GF-D8 (cell line): ENCODE measurements at regions not wholly inside any gene's neighbourhood (a gene's known extent, or its start where the extent isn't known, plus 50 kb on each side); places are given as distances from the start of the nearest gene placed in this dataset.

Experiments
- DNase-seq: peaks from one replicate; lab custom pipeline; 2025; lab: John Stamatoyannopoulos, UW

DNA sequence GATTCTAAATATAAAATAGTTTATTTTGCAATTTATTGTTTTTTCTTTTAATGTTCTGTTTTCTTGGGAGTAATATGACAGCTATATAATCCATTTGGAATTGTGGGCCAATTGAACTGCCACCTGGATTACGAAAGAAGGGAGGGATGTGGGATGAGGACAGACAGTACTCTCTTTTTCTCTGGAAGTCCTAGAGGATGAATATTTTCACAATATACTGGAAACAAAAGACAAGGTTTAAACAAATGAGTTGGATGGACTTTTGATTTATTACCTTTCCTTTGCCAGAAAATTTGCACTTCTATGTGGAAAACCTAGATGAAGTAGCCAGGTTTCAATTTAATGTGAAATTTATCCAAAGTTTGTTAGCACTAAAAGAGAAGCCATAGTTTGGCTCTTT is 325.5 kb upstream of the IMPG1 start:
- DNase-seq = no peak

DNA sequence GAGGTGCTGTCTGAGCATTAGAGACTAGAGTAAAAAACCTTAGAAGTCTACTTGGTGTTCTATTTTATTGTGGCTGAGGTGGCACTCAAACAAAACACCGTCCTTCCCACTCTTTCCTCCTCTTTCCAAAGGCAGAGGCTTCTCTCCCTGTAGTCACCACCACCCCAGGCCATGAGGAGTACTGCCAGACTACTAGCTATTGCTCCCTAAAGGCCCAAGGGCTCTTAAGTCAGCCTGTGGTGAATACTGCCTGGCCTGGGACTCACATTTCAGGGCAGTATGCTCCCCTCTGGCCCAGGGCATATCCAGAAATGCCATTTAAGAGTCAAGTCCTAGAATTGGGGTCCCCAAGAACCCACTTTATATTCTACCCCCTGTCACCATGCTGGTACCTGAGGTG is 309.7 kb upstream of the IMPG1 start:
- DNase-seq = no peak

DNA sequence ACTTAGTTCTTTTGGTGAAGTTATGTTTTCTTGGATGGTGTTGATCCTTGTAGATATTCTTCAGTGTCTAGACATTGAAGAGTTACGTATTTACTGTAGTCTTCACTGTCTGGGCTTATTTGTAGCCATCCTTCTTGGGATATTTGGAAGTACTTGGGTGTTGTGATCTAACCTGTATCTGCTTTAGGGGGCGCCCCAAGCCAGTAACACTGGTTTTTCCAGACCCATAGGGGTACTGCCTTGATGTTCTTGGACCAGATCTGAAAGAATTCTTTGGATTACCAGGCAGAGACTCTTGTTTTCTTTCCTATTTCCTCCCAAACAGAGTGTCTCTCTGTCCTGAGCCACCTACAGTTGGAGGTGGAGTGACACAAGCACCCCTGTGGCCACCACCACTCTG is 309.1 kb upstream of the IMPG1 start:
- no peak for DNase-seq

DNA sequence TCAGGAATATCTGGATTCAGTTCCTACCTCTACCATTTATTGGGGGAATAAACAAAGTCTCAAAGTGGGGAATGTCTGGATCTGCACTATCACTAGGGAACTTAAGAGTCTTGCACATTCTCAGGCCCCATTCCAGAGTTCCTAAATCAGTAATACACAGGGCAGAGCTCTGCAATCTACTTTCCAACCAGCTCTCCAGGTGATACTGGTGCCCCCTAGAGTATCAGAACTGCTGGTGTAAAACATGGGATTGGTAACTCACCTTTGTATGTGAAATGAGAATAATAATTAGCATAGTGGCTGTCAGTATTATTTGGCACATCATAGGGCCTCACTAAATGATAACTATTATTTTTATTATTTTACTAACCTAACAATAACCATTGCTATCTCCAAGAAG is 278.8 kb upstream of the IMPG1 start:
- DNase-seq = no peak

DNA sequence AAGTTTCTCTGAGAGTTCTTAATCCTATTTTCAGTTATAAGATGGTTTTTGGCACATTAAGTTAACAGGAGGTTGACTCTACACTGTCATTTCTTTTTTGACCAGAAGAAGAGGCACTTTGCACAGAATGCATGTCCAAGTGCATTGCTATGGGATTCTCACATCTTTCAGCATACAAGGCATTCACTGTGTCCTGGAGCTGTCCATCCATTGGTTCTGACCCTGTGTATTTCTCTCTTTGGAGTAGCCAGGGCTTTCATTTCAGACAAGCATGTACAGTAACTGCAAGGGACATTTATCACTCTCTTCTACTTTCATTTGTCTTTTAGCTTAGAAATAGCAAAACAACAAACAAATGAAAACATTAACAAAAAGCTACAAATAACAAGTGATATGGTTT is 275.1 kb upstream of the IMPG1 start:
- DNase-seq = no peak

DNA sequence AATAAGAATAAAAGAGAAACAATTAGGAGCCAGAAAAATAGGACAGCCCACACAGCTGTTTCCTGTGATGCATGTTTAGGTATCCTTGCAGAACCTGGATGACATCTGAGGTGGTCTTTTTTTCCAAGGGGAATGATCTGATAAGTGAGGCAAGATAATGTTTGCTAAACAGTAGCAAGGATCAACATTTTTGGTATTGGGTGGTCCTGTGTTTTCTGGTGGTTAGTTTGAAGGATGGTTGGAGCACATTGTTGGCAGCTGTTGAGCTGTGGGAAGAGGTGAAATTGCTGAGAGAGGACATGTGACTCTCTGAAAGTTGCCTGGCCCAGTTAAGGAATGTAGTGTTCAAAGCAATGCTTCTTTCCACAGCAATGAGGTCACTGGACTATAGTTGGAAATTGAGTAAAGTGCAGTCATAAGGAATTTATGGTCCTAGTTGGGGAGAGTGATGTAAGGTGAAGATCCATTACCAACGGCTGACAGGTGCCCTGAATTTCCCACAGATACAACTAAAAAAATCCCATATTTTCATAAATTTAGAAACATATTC is 270.2 kb upstream of the IMPG1 start:
- no peak for DNase-seq

DNA sequence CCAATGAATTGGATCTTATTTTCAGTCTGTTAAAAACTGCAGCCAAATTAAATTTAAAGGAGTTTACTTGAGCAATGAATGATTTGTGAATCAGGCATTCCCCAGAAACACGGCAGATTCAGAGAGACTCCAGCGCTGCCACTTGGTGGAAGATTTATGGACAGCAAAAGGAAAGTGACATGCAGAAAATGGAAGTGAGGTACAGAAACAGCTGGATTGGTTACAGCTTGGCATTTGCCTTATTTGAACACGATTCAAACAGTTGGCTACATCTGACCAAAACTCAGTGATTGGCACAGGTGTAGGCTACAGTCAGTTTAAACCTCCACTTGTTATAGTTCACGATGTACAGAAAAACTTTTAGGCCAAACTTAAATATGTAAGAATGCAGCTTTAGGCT is 257.6 kb upstream of the IMPG1 start:
- no peak for DNase-seq

DNA sequence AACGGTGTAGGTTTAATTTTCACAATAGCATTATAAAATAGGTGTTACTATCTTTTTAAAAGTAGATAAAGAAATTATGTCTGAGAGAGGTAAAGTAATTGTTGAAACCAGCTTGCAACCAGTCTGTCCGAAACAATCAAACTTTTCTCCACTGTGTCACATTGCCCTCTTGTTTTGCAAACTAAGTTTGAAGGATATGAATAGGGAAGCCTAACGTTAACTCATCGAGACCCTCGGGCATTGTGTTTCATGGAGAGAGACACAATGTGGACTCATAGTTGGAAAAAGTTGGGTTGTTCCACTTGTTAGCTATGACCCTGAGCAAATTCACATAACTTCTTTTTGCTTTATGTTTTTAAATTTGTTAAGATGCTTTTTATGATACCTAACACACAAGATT is 254.4 kb upstream of the IMPG1 start:
- no peak for DNase-seq
